ENCODE measurements at regions not wholly inside any gene's neighbourhood (a gene's known extent, or its start where the extent isn't known, plus 50 kb on each side); places are given as distances from the start of the nearest gene placed in this dataset.
"Not testable (repeated sequence)": the region's sequence is repeated elsewhere in the genome, so short reads cannot be mapped to it uniquely, and the experiment has no call there.

DNA sequence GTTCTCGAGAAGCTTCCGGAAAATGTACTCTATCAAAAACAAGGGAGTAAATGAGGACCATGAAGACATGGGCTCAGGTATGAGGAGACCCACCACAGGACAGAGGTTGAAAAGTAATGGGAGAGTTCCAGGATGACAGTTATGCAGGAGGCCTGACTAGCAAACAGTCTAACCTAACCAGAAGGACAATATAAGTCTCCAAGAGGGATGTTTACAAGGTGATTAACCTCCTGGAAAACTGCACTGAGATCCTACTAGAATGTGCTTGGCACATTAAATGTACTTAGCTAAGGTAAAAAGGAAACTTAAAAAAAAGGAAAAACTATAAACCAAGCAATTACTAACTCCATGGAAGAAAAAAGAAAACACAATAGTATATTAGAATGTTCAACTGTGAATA, 258.3 kb downstream of the KLF5 start:
- DNase-seq: no peak

DNA sequence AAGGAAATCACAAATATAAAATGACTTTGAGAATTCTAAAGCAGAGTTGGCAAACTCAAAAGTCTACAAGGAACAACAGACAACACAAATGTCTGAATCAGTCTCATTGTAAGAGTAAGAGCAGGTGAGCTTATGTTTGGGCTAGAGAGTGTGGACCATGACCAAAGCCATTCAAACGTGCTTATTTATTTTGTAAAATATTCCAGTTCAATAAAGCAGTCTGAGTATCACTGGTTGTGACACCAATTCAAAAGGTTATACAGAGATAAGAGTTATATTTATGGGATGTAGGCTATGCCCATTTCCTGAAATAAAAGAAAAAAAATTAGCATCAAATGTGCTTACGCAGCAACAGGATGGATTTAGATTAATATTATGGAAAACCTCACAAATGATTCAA, 251.6 kb downstream of the KLF5 start:
- no peak for DNase-seq

DNA sequence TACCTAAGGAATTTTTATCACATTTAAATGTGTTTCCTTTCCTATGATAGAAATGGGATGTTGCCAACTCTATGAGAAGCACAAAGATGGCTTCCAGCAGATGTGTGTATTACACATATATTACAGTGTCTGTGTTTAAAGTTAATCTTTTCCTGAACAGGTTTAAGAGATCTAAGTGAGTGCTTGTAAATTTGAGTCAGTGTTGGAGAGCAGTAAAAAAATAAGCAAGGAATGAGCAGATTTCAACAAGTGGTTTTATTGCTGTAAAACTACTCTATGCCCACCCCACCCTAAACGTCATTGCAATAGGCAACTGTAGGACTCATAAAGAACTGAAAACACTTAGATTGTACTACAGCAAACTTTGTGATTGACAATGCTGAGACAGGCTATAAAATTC, 248.7 kb downstream of the KLF5 start:
- DNase-seq: no peak

GRCh38 chr13:73306688-73307087, 247.9 kb downstream of the KLF5 start:
- DNase-seq: no peak

GRCh38 chr13:73304442-73304841, 245.6 kb downstream of the KLF5 start:
- peak; percentile 24 for DNase-seq

- DNase-seq: peak; percentile 78
These were observed 245.0 kb downstream of the KLF5 start for GRCh38 chr13:73303851-73304250.

GRCh38 chr13:73301622-73302021, 242.8 kb downstream of the KLF5 start:
- DNase-seq: not testable (repeated sequence)

DNA sequence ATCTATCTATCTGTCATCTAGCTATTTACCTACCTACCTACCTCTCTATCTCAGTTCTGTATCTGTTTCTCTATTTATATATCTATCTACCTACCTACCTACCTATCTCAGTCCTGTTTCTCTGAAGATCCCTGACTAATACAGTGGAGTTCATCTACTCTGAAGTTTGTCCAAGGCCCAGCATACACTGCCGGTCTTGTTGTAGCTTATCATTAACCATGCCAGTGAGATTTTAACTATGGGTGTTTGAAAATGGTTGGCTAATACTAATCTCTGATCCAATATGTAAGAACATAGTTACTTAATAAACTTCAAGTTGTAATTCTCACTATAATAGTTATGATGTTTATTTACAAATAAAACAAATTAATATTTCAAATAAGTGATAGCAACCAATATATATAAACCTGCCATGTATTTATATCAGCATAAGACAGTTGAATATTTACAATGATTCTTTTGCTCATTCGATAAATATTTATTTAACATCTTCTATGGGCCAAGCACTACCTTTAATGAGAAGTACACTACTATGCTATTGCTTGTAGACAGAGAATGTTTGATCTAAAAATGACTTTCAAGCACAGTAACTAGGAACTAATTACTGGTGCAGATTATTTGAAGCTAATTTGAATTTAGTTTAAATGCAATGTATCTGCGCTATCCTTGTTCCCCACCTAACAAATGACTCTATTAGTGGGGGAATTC, 242.1 kb downstream of the KLF5 start:
- no peak for DNase-seq

DNA sequence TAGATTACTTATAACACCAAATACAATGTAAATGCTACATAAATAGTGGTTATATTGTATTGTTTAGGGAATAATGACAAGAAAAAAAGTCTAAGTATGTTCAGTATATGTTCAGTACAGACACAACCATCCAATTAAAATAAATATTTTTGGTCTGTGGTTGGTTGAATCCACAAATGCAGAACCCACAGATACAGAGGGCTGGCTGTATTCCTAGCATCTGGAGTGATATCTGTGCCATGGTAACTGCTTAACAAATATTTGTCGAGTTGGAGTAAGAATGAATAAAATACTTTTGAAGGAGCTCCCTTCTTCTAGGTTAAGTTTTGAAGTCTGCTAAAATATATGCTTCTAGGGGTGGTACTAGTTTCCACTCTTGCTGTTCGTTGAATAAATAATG, 241.0 kb downstream of the KLF5 start:
- DNase-seq: no peak

GRCh38 chr13:73293913-73294523, 235.2 kb downstream of the KLF5 start:
- DNase-seq: no peak

GRCh38 chr13:73292127-73292526, 233.3 kb downstream of the KLF5 start:
- no peak for DNase-seq

DNA sequence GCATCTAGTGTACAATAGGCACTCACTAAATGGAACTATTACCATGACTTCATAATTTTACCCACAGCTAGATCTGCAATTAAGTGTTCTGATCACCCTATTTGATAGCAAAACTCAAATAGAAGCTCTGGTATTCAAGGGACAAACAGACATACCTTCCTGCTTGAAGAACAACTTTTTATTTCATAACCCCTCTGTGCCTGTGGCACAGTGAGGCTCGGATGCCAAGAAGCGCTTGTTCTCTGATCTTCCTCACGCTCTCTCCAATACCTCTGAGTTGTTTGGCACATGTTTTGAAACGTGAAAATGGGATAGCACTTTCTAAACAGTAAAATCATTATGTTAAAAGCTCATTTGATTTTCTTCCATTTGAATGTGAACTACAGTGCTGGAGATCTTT, 232.0 kb downstream of the KLF5 start:
- DNase-seq: no peak

DNA sequence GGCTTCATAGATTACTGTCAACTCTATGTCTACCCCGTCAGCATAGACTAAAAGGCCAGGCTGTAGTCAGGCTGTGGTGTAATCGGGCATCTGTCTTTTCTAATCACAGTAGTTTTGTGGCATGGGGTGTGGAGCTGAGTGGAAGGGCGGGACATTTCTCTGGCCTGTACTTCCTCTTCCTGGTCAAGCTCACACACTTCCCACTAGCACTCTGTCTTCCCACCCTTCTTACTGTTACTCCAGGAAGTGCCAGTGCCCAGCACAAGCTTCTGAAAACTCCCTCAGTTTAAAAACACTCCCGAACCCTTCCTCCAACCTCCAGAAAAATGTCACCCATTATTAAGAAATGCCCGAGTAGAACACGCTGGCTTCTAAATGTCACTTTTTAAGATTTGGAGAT, 229.8 kb downstream of the KLF5 start:
- DNase-seq: no peak

- DNase-seq: no peak
These were observed 229.0 kb downstream of the KLF5 start for GRCh38 chr13:73287831-73288230.

DNA sequence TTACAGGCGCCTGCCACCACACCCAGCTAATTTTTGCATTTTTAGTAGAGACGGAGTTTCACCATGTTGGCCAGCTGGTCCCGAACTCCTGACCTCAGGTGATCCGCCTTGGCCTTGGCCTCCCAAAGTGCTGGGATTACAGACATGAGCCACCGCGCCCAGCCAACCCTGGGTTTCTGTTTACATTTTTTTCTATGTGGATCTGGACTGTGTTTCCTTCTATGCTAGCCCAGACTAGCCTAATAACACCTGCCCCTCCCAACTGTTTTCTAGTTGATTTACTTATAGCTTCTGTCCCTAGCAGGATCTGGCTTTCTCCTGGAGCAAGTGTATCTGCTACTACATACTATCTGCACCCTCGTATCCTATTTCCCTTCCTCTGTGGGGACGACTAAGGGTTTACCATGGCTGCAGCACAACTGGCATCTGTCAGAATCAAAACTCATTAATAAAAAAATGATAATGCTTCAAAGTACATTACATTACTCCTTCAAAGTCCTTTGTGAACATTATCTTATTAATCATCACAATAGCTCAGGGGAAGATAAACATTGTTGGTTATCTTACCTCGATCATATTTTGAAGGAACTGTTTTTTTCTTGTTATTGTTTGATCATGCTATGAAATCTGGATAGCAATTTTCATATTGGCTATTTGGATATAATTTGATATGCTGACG, 228.3 kb downstream of the KLF5 start:
- DNase-seq: no peak

- no peak for DNase-seq
These were observed 227.4 kb downstream of the KLF5 start for GRCh38 chr13:73286177-73286576.

- DNase-seq: no peak
These were observed 225.5 kb downstream of the KLF5 start for GRCh38 chr13:73284081-73284874.

DNA sequence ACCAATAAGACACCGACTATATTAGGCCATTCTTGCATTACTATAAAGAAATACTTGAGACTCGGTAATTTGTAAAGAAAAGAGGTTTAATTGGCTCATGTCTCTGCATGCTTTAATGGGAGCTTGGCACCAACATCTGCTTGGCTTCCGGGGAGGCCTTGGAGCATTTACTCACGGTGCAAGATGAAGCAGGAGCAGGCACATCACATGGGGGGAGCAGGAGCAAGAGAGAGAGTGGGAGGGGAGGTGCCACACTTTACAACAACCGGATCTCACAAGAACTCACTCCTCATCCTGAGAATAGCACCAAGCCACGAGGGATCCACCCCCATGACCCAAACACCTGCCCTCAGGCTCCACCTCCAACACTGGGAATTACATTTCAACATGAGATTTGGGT, 224.8 kb downstream of the KLF5 start:
- DNase-seq: no peak

DNA sequence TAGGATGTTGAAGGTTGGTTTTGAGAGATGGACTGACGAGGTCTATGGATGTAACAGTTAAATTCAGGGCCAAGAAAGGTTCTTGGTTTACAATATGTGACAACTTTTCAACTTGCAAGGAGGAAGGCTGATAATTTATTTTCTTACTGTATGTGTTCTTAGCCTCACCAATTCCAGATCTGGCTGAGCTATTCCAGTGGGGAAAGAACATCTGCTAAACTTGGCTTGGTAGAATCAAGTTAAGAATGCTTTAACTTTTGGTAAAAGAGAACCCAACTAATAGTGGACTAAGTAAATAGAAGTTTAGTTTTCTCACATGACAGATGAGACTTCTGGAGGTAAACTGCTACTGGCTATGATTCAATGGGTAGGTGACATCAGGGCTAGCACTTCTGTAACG, 222.9 kb downstream of the KLF5 start:
- DNase-seq: no peak

DNA sequence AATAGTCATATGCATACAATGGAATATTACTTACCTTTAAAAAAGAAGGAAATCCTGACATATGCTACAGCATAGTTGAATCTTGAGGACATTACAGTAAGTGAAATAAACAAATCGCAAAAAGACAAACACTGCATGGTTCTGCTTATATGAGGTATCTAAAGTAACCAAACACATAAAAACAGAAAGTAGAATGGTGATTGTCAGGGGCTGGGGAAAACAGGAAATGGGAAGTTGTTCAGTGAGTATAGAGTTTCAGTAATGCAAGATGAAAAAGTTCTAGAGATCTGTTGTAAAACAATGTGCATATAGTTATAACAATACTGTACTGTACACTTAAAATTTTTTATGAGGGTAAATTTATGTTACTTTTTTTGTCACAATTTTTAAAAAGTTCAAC, 219.4 kb downstream of the KLF5 start:
- DNase-seq: peak; percentile 1

GRCh38 chr13:73275163-73275562, 216.4 kb downstream of the KLF5 start:
- DNase-seq: peak; percentile 16

- DNase-seq: no peak
These were observed 215.3 kb downstream of the KLF5 start for GRCh38 chr13:73274147-73274546.

- DNase-seq: no peak
These were observed 214.9 kb downstream of the KLF5 start for GRCh38 chr13:73273745-73274144.

GRCh38 chr13:73273276-73273675, 214.5 kb downstream of the KLF5 start:
- DNase-seq: no peak

All from activated CD4-positive, alpha-beta T cell treated with anti-CD3 and anti-CD28 coated beads, Interleukin-2, Interleukin-6, amounts not matched to agents 100 ng/mL and 50 ng/mL, durations not matched to agents 16 hours and 8 hours (primary cell).